NCI-H1694 (cell line): ENCODE measurements at regions not wholly inside any gene's neighbourhood (a gene's known extent, or its start where the extent isn't known, plus 50 kb on each side); places are given as distances from the start of the nearest gene placed in this dataset.

Source experiments
- DNase-seq: peaks from one replicate; lab custom pipeline; 2025; lab: John Stamatoyannopoulos, UW

DNA sequence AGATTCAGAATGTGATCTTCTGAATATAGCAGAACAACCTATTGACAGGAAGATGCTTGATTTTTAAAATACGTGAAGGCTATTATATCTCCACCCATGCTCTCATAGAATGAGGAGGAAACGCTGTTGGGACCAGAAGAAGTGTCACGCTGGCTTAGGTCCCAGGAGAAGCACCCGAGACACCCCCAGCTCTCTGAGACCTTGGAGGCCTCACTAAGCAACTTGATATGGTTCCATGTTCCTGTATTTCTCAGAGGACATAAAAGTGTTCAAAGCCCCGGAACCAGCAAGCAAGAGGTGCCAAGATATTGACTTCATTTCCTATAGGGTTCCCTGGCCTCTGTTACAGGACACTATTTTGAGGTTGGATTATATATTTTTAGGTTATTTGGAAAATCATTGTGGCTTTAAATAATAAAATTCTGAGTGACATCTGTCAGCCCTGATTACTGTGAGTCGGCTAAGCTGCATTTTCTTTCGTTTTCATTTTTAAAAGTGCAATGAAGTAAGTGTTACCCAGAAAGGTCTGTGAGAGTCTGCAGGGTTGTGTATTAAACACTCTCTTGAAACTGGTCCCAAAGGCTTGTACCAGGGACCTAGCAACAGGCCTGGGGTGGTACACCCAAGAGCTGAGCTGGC is 400.0 kb downstream of the SOX9 start:
- no peak for DNase-seq

DNA sequence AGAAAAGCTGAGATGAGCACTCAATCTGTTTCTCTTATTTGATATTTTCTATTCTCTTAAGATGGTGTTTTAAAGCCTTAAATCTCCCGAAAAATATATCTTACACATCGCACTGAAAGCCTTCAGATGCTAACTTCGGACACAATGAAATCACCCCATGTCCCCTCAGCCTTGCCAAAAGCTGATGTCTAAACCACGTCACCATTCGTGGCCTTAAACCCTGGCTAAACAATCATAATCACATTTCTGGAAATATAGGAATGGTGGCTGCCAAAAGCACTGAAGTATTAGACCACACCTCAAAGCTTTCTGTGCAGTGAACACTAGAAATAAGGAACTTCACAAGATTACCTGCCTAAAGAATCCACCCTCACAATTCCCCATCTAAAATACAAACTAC is 402.7 kb downstream of the SOX9 start:
- DNase-seq, result no peak

DNA sequence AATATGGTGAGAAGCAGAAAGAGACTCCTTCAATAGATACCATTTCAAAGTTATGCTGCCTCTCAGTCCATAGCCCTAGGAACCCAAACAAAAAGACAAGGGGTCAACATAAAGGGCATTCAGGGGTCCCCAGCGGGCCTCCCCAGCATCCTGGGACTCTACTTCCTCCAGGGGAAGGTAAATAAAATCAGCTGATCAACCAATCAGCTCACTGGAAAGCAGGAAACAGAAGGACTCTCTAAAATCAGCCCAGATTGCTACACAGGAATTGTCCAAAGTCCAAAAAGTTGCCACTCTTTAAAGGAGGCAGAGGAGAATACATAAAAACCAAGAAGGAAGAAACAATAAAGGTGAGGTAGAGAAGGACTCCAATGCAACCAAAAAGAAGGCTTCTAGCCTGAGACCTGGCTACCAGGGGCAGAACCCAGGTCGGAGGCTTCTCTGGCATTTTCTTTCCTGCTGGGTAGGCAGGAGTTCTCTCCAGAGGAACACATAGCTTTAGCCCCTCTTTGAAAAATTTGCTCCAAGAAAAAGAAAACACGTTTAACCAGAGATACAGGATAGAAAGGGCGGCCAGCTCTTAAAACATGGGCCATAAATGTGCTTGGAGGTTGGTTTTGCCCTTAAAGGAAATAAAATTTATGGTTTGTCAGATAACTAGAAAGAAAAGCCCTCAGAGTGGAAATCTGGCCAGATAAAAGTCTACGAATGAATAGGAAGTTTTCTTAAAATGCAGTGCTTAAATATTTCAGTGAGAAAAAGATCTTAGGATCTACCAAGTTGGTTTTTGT is 404.6 kb downstream of the SOX9 start:
- no peak for DNase-seq

DNA sequence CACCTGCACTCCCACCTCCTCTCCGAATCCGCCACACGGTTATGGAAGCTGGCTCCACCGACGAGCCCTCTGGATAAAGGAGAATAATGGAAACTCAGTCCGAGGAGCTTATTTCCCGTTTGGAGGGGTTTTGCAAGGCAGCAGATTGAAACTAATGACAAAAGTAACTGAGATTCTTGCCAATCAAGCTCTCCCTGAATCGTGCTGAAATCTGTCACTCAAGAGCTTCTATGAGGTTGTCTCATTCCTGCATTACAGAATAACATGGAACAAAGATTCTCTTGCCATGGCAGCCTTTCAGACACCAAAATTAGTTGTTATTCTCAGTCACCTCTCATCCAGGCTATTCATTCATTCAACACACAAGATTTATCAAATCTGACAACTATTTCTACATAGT is 405.9 kb downstream of the SOX9 start:
- DNase-seq, result no peak

DNA sequence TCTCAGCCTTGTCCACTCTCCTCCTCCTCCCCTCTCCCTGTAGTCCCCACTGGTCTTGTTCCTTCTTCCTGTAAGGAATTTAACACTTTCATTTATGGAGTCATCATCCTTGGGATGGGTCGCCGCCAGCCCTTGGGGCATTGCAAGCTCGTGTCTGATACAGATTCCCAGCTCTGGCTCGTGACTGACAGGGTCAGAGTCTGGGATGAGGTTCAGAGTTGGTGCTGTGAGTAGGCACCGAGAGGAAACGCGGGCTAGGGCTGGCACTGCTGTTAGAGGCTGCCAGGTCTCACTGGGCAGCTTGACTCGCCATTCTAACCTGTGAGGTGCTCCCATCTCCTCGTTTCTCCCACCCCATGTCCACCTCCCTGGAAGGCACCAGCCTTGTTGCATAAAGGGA is 407.0 kb downstream of the SOX9 start:
- DNase-seq, result no peak

DNA sequence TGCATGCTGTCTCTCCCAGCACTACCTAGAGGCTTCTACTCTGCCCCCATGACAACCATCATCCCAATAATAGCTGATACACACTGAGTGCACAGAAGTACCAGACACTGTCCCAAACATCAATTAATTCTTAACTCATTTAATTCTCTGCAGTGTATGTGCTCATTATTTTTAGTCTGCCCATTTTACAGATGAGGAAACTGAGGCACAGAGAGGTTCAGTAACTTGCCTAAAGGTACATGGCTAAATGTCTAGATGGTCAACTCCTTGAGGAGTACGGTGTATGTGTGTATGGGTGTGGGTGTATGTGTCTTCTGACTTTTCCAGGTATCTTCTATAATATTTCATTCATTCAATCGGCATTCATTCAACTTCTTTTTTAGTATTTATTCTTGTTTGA is 407.9 kb downstream of the SOX9 start:
- DNase-seq, result no peak

DNA sequence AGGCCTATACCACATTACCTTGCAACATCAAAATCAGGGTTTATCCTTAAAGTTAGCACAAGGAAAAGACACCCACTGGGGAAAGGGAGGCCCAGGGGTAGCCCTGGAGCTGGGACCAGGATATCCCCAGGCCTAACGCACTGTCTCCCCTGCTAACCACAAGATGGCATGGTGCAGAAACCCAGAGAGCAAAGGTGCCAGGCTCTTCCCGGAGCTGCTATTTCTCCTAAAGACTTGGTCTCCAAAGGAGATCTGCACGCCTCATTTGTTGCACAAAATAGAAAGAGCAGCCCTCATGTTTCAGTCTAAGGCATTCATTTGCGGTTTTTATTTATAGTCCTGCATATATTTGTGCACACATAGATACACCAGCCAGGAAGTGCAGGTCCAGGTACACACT is 408.6 kb downstream of the SOX9 start:
- peak; percentile 14 for DNase-seq

DNA sequence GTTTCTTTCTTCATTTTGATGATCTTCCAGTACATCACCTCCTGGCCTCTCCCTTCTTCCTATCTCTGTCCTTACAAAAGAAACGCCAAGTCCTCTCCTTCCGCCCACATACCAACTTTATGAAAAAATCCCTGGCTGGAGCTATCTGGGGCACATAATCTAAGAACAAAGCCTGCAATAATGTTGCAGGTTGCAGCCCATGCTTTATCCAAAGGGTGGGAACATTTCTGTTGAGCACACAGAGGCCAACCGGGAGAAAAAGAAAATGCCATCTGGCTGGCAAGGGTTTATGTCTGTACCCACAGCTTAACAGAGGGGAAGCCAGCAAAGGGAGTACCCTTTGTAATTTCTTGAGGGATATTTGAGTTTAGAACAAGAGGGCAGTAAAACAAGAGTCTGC is 409.6 kb downstream of the SOX9 start:
- peak; percentile 41 for DNase-seq

DNA sequence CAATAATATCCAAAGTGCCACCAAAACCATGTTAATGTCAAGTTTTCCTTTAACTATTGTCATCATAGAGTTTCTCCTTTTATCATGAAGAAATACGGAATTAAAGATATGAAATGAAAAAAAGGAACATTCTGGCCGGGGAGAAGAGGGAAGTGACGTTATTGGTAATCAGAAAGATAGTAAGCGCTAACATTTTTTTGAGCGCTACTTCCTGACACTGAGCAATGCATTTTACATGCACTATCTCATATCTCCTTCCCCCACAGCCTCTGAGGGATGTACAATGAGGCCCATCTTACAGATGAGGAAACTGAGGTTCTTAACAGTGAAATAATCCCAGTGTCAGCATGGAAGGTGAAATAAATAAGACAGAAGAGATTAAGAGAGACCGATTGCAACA is 410.9 kb downstream of the SOX9 start:
- DNase-seq, result no peak

DNA sequence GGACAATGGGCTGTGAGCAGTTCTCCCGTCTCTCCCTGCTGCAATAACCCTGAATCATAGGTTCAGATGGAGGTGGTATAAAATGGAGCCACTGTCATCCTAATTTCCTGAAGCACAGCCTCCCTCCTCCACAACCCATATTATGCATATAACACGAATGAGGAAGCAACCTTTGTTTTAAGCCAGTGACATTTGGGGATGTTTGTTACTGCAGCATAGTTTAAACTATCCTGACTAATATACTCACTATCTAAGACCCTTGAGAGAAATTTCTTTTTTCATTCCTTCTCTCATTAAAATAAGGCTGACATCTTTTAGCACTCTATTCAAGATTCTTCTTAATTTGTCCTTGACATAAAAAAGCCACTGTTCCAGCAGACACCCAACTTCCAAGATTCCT is 413.4 kb downstream of the SOX9 start:
- DNase-seq, result no peak

DNA sequence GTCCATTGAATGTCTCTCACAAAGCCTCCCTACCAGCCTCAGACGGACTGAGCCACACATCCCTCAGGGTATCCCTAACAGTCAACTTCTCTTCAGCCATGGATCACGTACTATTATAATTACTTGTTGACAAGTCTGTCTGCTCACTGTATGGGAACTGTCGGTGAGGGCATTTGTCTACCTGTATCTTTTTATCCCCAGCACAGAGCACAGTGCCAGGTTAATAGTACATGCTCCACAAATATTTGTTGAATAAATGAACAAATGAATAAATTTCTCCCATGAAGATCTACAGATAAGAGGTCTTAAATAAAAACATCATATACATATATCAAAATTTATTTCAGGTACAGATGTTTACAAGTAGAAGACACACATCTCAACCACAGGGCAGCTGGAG is 414.0 kb downstream of the SOX9 start:
- DNase-seq, result no peak

DNA sequence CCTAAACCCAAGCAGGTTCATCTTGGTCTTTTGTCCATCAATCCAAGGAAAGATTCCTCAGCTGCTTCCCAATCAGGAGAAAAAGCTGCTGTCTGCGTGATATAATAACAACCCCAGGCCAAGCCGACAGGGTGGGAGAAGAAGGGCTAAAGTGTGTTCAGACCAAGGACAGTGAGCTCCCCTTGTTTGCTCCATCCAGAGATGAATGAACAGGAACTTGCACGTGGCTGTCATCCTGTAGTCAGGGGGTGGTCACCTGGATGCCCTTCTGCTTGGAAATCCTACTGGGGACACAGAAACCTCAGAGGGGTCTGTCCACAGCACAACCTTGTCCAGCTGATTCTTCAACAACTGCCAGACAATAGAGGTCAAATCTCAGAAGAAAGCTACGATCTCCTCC is 414.5 kb downstream of the SOX9 start:
- DNase-seq, result no peak

DNA sequence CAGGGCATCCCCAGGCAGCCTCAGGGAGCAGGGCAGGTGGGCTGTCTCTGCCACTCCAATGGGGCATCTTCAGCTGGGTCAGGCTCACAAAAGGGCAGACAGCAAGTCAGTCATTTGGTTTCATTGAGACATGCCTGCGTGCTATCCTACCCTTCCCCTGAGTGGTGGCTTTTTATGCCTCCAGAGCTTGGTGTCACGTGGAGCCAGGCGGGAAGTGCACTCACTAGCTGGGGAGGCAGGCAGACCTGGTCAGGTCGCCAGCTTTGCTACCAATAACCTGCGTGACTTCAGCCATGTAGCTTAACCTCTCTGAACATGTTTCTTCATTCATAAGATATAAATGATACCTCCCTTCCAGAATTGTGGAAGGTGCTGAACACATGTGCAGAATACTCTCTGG is 415.0 kb downstream of the SOX9 start:
- DNase-seq, result no peak

DNA sequence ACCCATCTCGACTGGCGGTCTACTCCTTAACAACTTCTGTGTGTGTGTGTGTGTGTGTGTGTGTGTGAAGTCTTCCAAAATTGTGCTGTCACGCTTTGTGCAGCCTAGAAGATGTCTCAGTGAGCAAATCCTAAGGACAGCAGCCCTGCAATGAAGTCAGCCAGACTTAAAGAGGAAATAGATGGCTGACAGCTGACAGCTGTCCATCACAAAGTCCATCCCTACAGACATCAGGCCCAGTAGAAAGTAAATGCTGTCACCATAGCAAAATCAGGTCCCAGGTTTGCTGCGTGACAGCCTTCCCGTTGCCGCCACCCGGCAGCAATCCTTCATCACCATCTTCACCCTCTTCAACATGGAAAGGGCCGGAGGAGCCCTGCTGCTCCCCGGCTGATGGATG is 416.0 kb downstream of the SOX9 start:
- DNase-seq, result no peak

DNA sequence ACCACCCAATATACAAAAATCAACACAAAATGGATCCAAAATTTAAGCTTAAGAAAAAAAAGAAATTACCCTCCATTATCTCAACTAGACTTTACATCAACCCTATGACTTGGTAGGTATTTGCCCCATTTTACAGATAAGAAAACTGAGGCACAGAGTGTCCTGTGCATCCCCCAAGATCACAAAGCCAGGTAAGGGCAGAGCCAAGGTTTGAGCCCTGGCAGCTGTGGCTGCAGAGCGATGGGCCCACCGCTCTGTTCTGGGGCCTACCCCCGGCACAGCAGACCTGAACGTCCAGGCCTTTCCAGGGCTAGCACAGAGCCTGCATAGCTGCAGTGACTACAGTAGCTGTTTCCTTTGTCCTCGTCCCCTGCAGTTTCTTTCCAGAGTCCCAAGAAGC is 417.6 kb downstream of the SOX9 start:
- DNase-seq, result no peak

DNA sequence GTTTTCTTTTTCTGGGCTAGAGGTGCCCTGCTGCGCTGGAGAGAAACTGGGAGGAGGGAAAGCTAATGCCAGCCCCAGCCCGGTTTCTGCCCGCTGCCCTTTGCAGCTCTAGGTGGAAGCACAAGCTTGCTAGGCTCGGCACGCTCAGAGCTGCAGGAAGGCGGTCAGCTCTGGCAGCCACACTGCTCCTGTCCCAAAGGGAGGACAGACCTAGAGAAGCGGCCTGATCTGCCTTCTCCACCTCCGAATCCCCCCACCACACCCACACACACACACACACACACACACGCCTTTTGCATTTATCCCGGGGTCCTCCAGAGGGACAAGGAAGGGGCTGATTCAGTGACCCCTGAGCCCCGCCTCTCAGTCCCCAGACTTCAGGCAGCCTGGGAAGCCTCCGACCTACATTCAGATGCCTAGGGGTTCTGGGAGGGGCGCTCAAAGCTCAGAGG is 418.1 kb downstream of the SOX9 start:
- no peak for DNase-seq

DNA sequence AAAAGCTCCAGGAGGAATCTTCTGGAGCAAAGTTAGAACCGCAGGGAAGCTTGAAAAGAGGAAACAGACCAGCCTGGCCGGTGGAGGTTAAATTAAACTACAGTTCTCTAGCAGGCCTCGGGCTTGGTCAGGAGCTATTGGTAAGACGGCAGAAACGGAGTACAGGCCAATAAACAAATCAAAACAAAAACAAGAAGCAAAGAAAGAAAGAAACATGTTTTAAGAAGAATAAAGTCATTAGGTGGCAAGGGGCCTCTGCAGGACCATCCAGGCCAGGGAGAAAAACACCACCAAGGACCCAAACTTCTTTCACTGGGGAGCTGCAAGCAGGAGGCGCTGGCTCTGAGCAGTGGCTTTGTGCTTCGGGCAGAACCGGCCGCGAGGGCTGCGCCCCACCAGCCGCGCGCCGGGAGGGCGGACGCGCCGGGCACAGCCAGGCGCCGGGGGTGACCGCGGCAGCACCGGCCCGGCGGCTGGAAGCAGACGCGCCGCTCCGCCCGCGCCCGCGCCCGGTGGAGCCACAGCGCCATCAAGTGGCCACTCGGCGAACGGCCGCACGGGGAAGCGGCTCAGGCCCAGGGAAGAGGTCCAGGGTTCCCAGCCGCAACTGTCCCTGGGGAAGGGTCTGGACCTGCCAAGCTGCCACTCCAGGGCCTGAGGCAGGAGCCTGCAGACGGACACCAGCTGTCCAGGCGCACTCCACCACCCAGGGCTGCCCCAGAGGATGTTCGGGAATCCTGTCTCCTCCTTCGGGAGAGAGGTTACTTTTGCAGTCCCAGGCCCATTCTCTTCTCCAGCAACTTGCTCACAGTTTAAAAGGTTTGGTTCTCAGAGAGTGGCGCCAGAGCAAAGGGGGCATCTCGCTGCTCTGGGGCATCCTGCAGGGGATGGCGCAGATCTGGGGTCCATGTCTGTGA is 419.4 kb downstream of the SOX9 start:
- DNase-seq, result peak; percentile 21

DNA sequence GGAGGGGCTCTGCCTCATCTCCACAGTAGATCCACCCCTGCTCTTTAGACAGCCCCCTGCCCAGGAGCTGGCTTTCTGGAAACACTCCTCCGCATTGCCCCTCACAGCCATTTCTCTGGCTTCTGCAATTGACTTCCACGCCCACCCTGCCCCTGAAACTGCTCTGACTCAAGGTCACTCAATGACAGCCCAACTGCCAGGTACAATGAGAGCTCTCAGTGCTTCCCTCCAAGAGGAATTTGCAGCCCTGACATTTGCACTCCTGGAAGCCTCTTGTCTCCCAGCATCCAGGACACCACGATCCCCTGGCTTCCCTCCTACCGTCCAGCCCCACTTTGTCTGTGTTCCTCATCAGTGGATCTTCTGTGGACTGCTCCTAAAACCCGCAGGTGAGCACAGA is 421.5 kb downstream of the SOX9 start:
- DNase-seq, result no peak

DNA sequence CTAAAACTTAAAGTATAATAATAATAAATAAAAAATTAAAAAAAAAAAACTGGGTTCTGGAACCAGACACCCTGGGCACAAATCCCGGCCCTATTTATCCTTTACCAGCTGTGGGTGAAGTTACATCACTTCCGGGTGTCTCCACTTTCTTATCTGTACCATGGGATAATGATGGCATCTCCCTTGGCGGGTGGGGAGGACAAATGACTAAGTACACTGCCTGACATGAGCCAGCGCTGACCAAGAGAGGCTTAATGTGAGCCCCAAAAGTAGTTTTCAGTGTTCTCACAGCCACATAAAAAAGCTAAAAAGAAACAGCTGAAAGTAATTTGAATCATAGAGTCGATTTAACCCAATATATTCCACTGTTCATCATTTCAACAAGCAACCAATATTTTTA is 424.9 kb downstream of the SOX9 start:
- DNase-seq, result no peak

DNA sequence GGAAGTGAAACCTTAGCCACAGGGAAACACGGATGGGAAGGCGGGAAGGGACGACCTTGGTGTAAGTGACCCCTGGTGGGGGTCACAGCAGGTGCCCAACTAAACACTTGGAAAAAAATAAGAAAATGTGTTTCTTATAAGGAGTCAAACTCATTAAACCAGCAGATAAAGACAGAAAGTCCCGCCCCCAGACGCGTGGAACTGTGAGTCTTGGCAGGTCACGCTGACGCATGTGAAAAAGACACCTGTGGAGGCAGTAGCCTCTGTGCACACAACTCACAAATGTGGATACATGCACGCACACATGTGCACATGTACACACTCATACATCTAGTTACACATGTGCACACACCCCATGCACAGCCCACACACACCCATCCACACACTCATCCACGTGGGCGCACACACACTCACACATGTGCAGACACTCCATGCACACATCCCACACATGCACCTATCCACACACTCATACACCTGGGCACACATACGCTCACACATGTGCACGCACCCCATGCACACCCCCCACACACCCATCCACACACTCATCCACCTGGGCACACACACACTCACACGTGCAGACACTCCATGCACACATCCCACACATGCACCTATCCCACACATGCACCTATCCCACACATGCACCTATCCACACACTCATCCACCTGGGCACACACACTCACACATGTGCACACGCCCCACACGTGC is 432.4 kb downstream of the SOX9 start:
- no peak for DNase-seq

DNA sequence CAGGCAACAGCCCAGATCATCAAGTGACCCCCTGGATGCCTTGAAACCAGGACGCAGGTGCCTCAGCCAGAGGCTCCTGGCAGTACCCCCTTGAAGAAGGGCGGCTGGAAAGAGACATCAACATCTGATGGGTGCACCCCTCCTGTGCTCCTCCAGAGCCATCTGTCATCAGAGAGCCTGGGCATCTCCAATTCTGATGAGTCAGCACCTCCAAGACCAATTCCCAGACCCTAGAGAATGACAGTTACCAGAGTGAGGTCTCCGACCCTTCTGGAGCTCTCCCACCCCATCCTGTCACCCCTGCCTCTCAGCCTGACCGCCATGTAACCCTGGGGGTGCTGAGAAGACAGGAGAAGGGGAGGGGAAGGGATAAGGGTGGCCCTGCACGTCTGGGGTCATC is 433.7 kb downstream of the SOX9 start:
- no peak for DNase-seq

DNA sequence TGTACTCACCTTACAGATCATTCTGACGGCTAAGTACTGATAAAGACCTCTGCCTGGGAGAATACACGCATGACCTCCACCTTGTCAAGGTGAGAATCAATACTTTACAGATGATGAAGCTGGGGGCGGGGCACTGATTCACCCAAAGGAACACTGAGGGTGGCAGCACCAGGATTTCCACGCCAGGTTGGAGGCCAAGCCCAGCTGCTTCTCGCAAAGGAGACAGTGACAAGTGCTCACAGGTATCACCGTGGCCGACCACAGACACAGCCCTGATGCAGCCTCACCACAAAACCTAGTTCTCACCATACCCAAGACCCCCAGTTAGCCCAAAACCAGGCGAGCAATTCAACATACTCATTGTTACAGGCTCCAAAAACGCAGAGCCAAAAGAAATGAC is 434.2 kb downstream of the SOX9 start:
- DNase-seq, result no peak
